HepG2 (cell line): ENCODE measurements at regions not wholly inside any gene's neighbourhood (a gene's known extent, or its start where the extent isn't known, plus 50 kb on each side); places are given as distances from the start of the nearest gene placed in this dataset.
"Not testable (repeated sequence)": the region's sequence is repeated elsewhere in the genome, so short reads cannot be mapped to it uniquely, and the experiment has no call there.

Source experiments
- ATAC-seq: fragments of 200-7000 bp; cut with Tn5 transposase; 3 replicates; pipeline ENCODE4 v1.9.1; 2020; ENCODE audit warnings: mild to moderate bottlenecking, moderate library complexity
- BruUV-seq: library from RNA; stranded (reverse); fragments of 400-500 nt; replicated peaks from 2 replicates; lab custom pipeline; 2021; lab: Mats Ljungman, UMichigan
- CTCF ChIA-PET: fragments of 300-600 bp; formaldehyde crosslinking; extraction: SDS; loops from one replicate; lab custom pipeline; 2021; ENCODE audit warnings: low total read pairs, inconsistent platforms, low intra/inter-chr PET ratio; lab: Yijun Ruan, JAX
- POLR2A ChIA-PET: fragments of 350-600 bp; sonication (Branson Sonifier 250); formaldehyde crosslinking; loops from one replicate; lab custom pipeline; 2020; ENCODE audit warnings: antibody characterized with exemption, inconsistent platforms; lab: Yijun Ruan, JAX
- DNase-seq: peaks from one replicate; pipeline ENCODE4 v3.0.0-alpha.2; 2015; ENCODE audit warnings: low spot score
- FAIRE-seq: peaks from 3 replicates; lab custom pipeline; 2011; peaks lifted over from hg19 to GRCh38; lab: Jason Lieb, UNC
- H2AFZ ChIP-seq: one replicate; pipeline ENCODE4 v1.6.1; 2011; ENCODE audit warnings: low read length, inconsistent platforms
- H3K27ac ChIP-seq: fragments of 300-600 bp; 3 replicates; pipeline ENCODE4 v1.8.0; 2011; ENCODE audit warnings: mixed run types, mild to moderate bottlenecking, mixed read lengths, low read length, inconsistent platforms; ENCODE audit not compliant: insufficient read depth; ENCODE audit errors: extremely low read length
- H3K27me3 ChIP-seq, 2 experiments: fragments of 200-600 bp in 1 of 2; 2 replicates in 1 of 2; 3 replicates in 1 of 2; pipeline versions ENCODE4 v1.6.0 to v1.8.0; 2011; ENCODE audit warnings: low read length in 2 of 2, mild to moderate bottlenecking in 2 of 2, moderate library complexity in 2 of 2, inconsistent platforms in 1 of 2; ENCODE audit not compliant: insufficient read depth in 2 of 2, control insufficient read depth in 1 of 2
- H3K36me3 ChIP-seq, 2 experiments: fragments of 200-600 bp in 1 of 2; replicated peaks in 1 of 2; 2 replicates in 1 of 2; 3 replicates in 1 of 2; pipeline versions ENCODE4 v1.5.1 to v1.8.0; 2011; ENCODE audit warnings: low read length in 2 of 2, inconsistent platforms in 1 of 2; ENCODE audit not compliant: insufficient read depth in 2 of 2, control insufficient read depth in 1 of 2
- H3K4me1 ChIP-seq: 2 replicates; pipeline ENCODE4 v1.5.1; 2012; ENCODE audit warnings: low read length, inconsistent platforms; ENCODE audit not compliant: insufficient read depth
- H3K4me2 ChIP-seq: 2 replicates; pipeline ENCODE4 v1.6.0; 2011; ENCODE audit warnings: low read depth, low read length, inconsistent platforms
- H3K4me3 ChIP-seq, 3 experiments: fragments of 200-600 bp in 1 of 3; sonication (generic), shearing (Covaris generic) in 1 of 3; replicated peaks in 1 of 3; 2 replicates each; pipeline ENCODE4 v1.5.1; 2011 to 2016; ENCODE audit warnings: low read length in 3 of 3, inconsistent platforms in 2 of 3, low read depth in 2 of 3, mild to moderate bottlenecking in 2 of 3, control low read depth in 1 of 3, mixed read lengths in 1 of 3; ENCODE audit not compliant: insufficient read depth in 1 of 3
- H3K79me2 ChIP-seq: one replicate; pipeline ENCODE4 v1.6.1; 2011; ENCODE audit warnings: low read length, inconsistent platforms; ENCODE audit not compliant: insufficient read depth
- H3K9ac ChIP-seq: 2 replicates; pipeline ENCODE4 v1.6.0; 2011; ENCODE audit warnings: mild to moderate bottlenecking, low read depth, low read length, inconsistent platforms; ENCODE audit not compliant: insufficient read depth
- H3K9me3 ChIP-seq: 2 replicates; pipeline ENCODE4 v1.5.1; 2012; ENCODE audit warnings: mild to moderate bottlenecking, low read length
- H4K20me1 ChIP-seq: 2 replicates; pipeline ENCODE4 v1.6.0; 2011; ENCODE audit warnings: inconsistent platforms, mild to moderate bottlenecking, low read length, moderate library complexity; ENCODE audit not compliant: insufficient read depth
- AHR ChIP-seq: IDR thresholded peaks from 2 replicates; pipeline ENCODE4 v1.6.1; 2018; ENCODE audit warnings: missing genetic modification reagents, missing compliant biosample characterization
- ARNT2 ChIP-seq: sonication (generic); formaldehyde crosslinking; IDR thresholded peaks from 2 replicates; pipeline ENCODE4 v1.8.0; 2022; ENCODE audit warnings: mild to moderate bottlenecking, low read depth, missing genetic modification reagents, moderate library complexity
- CC2D1A ChIP-seq: sonication (generic); formaldehyde crosslinking; IDR thresholded peaks from 2 replicates; pipeline ENCODE4 v1.8.1; 2023; ENCODE audit warnings: mild to moderate bottlenecking, missing genetic modification reagents
- CENPBD1 ChIP-seq: sonication (generic); formaldehyde crosslinking; IDR thresholded peaks from 2 replicates; pipeline ENCODE4 v1.8.0; 2022; ENCODE audit warnings: missing genetic modification reagents, low read depth, mild to moderate bottlenecking, borderline replicate concordance
- E2F1 ChIP-seq: sonication (generic); formaldehyde crosslinking; IDR thresholded peaks from 2 replicates; pipeline ENCODE4 v1.5.0; 2020; ENCODE audit warnings: missing genetic modification reagents
- KDM2A ChIP-seq: sonication (generic); formaldehyde crosslinking; IDR thresholded peaks from 2 replicates; pipeline ENCODE4 v1.4.0; 2020; ENCODE audit warnings: low read depth, missing genetic modification reagents, borderline replicate concordance
- SMYD3 ChIP-seq: sonication (generic); formaldehyde crosslinking; IDR thresholded peaks from 2 replicates; pipeline ENCODE4 v1.8.1; 2023; ENCODE audit warnings: mild to moderate bottlenecking, missing genetic modification reagents
- TCF7L2 ChIP-seq: IDR thresholded peaks from 2 replicates; pipeline ENCODE4 v1.6.1; 2011; ENCODE audit warnings: mild to moderate bottlenecking, low read depth, low read length, moderate library complexity
- ZBTB26 ChIP-seq: IDR thresholded peaks from 2 replicates; pipeline ENCODE4 v1.6.1; 2016; ENCODE audit warnings: missing compliant biosample characterization, missing genetic modification reagents, borderline replicate concordance
- ZBTB43 ChIP-seq: sonication (generic); formaldehyde crosslinking; conservative IDR thresholded peaks from 2 replicates; pipeline ENCODE4 v1.4.0; 2020; ENCODE audit warnings: missing genetic modification reagents
- ZNF296 ChIP-seq: sonication (generic); formaldehyde crosslinking; conservative IDR thresholded peaks from 2 replicates; pipeline ENCODE4 v1.5.0; 2020; ENCODE audit warnings: mild to moderate bottlenecking, missing genetic modification reagents
- ZNF766 ChIP-seq: sonication (generic); formaldehyde crosslinking; IDR thresholded peaks from 2 replicates; pipeline ENCODE4 v1.5.0; 2020; ENCODE audit warnings: missing genetic modification reagents, borderline replicate concordance
- WGBS: methylation state at CpG from one replicate; pipeline ENCODE4 v1.1.6; 2017; ENCODE audit warnings: low lambda C conversion rate; 5-methylcytosine and 5-hydroxymethylcytosine counted together
- in situ Hi-C: cut with HindIII; loops from 2 replicates; pipeline ENCODE4 v1.10.0; 2017; ENCODE audit warnings: low pct_unique_long_range_greater_than_20kb; ENCODE audit not compliant: extremely low pct_ligation_motif_present
- intact Hi-C: fragments of 100-400 bp; cut with micrococcal nuclease; formaldehyde crosslinking; loops from one replicate; pipeline ENCODE4 v1.10.0; 2022; ENCODE audit not compliant: unreplicated experiment

- H3K36me3 ChIP-seq, H4K20me1 ChIP-seq, DNase-seq, H2AFZ ChIP-seq, H3K4me2 ChIP-seq, H3K9me3 ChIP-seq, H3K4me3 ChIP-seq, H3K9ac ChIP-seq, H3K79me2 ChIP-seq, POLR2A ChIA-PET, in situ Hi-C loops, CTCF ChIA-PET, H3K27me3 ChIP-seq, ATAC-seq, intact Hi-C loops, FAIRE-seq, H3K27ac ChIP-seq, BruUV-seq: not testable (repeated sequence)
- peaks cover 27% of the 10 kb centered on the region for H3K4me1 ChIP-seq
- 21% methylated on average over 2 of the region's 2 CpGs for WGBS
Measured at GRCh38 chrX:53880786-53881185, 163.5 kb downstream of the PHF8 start.

- ATAC-seq (no peak), DNase-seq (no peak), FAIRE-seq (no peak)
- Histone ChIP-seq H3K27me3 (no peaks in the 10 kb centered on the region), H3K36me3 (no peaks in the 10 kb centered on the region), H3K27ac (no peak overlapping the region), H4K20me1 (no peaks in the 10 kb centered on the region), H3K79me2 (no peaks in the 10 kb centered on the region), H3K9ac (no peak overlapping the region), H3K4me2 (no peak overlapping the region), H3K4me3 (no peak overlapping the region), H3K9me3 (no peaks in the 10 kb centered on the region), H3K4me1 (no peaks in the 10 kb centered on the region), H2AFZ (no peak overlapping the region)
- intact Hi-C loops: no loop called here
- ChIA-PET CTCF (no interaction called here), POLR2A (no interaction called here)
- in situ Hi-C loops: no loop called here
- WGBS: 0% methylated on average over 1 of the region's 4 CpGs
- TF ChIP-seq KDM2A (CRISPR knock-in tag): no peak
- no peak for TF ChIP-seq ZNF296 (CRISPR knock-in tag)
- TF ChIP-seq SMYD3 (CRISPR knock-in tag): no peak
- no peak for TF ChIP-seq ARNT2 (CRISPR knock-in tag)
- TF ChIP-seq TCF7L2: no peak
- TF ChIP-seq AHR (CRISPR knock-in tag): no peak
- TF ChIP-seq CENPBD1 (CRISPR knock-in tag): no peak
- no peak for TF ChIP-seq ZBTB43 (CRISPR knock-in tag)
- no peak for TF ChIP-seq ZNF766
- no peak for TF ChIP-seq ZBTB26
- no peak for TF ChIP-seq E2F1 (CRISPR knock-in tag)
- TF ChIP-seq CC2D1A (CRISPR knock-in tag): no peak
- no TSS peak for BruUV-seq
Measured at GRCh38 chrX:53859890-53860289, 173.4 kb upstream of the HUWE1 start.
